Fibroblast of villous mesenchyme (primary cell): ENCODE measurements at regions not wholly inside any gene's neighbourhood (a gene's known extent, or its start where the extent isn't known, plus 50 kb on each side); places are given as distances from the start of the nearest gene placed in this dataset.
A peak's percentile ranks its signal among the peaks of the same experiment; 100 is the strongest.
"Not testable (repeated sequence)": the region's sequence is repeated elsewhere in the genome, so short reads cannot be mapped to it uniquely, and the experiment has no call there.

Experiments used
- DNase-seq: peaks from one replicate; pipeline ENCODE4 v3.0.0-alpha.2; 2010; ENCODE audit warnings: low read depth
- H3K4me3 ChIP-seq: 2 replicates; pipeline ENCODE4 v1.5.1; 2011; ENCODE audit warnings: low read depth, mild to moderate bottlenecking, low read length
- CTCF ChIP-seq: IDR thresholded peaks from 2 replicates; pipeline ENCODE4 v1.5.1; 2012; ENCODE audit warnings: low read depth, mild to moderate bottlenecking, low read length; ENCODE audit not compliant: insufficient read depth

GRCh38 chr7:27438881-27439589, 196.4 kb downstream of the EVX1 start:
- no peak for TF ChIP-seq CTCF
- DNase-seq = peak; percentile 7
- H3K4me3 ChIP-seq = no peak overlapping the region

- no peak for TF ChIP-seq CTCF
- DNase-seq = peak; percentile 42
- no peak overlapping the region for H3K4me3 ChIP-seq
These were observed 199.9 kb downstream of the EVX1 start for GRCh38 chr7:27442455-27442854.

GRCh38 chr7:27449046-27449445, 206.4 kb downstream of the EVX1 start:
- not testable (repeated sequence) for H3K4me3 ChIP-seq, DNase-seq

- TF ChIP-seq CTCF = no peak
- no peak overlapping the region for H3K4me3 ChIP-seq
- DNase-seq = peak; percentile 79
These were observed 208.8 kb downstream of the HIBADH start for GRCh38 chr7:27453702-27454405.

GRCh38 chr7:27457120-27457519, 205.6 kb downstream of the HIBADH start:
- not testable (repeated sequence) for DNase-seq, H3K4me3 ChIP-seq

DNA sequence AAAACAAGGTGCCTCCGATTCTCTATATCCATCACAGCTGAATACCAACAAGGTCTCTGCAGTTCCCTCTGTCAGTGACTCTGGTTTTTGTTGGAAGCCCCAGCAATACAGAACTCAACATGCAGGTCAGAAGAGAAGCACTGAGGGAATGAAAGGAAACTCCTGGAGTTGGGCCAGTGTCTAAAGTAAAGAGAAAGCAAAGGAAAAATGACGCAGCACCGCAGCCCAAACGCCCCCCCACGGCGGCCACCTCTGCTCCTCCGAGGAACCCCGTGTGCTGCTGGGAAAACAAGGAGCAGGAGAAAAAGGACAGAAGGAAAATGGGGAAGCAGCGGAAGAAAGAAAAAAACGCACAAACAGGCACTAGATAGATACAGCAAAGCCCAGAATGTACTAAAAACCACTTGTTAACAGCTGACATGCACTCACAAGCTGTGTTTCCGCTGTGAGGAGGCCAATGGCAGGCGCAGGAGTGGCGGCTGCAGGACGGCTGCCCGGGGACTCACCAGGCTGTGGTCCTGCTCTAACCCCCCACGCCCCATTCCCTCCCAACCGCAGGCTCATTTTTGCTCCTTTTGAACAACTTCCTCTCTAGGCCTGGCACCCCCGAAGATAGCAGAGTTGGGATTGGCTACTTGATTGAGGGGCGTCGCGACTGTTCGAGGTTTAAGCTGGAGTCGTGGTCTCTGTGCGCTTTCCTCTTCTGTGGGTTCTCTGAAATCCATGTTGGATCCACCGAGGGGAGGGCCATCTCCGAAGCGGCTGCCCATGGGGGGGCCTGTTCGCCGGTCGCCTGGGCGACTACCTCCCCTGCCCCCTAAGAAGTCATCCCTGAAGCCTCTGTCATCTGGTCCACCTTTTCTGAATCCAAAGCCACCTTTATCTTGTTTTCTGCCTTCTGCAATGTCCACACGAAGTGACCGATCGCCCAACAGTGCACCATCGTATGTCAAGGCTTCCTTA, 204.8 kb downstream of the HIBADH start:
- peak; percentile 54 for DNase-seq
- H3K4me3 ChIP-seq = not testable (repeated sequence)

DNA sequence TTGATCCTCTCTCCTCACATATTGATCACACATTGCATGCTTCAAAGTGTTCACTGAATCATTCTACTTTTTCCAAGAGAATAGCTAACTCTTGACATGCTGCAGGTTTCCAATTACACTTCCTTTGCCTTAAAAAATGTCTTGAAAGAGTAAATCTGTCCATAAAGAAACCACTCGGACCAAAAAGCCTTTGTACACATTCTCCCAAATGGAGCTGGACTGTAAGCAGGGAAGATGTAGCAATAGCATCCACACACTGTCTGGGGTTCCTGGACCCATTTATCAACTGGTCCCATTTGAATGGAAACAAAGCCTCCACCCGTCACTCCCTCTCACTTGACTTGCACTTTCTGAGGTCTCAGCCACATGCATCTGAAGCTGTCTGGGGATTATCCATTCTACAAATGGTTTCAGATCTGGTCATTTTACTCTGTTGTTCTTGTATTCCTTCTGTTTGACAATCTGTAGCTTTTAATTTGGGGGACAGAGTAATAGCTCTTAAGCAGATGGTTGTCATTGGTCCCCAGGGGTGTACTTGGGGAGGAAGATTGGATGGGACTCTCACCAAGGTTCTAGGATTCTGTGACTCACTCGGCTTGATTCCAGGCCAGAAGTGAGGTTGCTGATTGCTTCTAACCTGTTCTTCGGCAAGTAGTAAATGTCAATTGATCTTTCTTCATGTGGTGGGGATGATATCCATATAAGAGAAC, 203.5 kb downstream of the HIBADH start:
- peak; percentile 76 for DNase-seq
- TF ChIP-seq CTCF = no peak
- no peak overlapping the region for H3K4me3 ChIP-seq

- no peak overlapping the region for H3K4me3 ChIP-seq
- DNase-seq = peak; percentile 85
- TF ChIP-seq CTCF = no peak
These were observed 203.0 kb downstream of the HIBADH start for GRCh38 chr7:27459731-27460053.
